Inflammatory macrophage (primary cell): ENCODE measurements at regions not wholly inside any gene's neighbourhood (a gene's known extent, or its start where the extent isn't known, plus 50 kb on each side); places are given as distances from the start of the nearest gene placed in this dataset.
A peak's percentile ranks its signal among the peaks of the same experiment; 100 is the strongest.

Source experiments
- DNase-seq, 2 donors: peaks; one replicate each; pipeline ENCODE4 v3.0.0-alpha.2; 2020 to 2022

DNA sequence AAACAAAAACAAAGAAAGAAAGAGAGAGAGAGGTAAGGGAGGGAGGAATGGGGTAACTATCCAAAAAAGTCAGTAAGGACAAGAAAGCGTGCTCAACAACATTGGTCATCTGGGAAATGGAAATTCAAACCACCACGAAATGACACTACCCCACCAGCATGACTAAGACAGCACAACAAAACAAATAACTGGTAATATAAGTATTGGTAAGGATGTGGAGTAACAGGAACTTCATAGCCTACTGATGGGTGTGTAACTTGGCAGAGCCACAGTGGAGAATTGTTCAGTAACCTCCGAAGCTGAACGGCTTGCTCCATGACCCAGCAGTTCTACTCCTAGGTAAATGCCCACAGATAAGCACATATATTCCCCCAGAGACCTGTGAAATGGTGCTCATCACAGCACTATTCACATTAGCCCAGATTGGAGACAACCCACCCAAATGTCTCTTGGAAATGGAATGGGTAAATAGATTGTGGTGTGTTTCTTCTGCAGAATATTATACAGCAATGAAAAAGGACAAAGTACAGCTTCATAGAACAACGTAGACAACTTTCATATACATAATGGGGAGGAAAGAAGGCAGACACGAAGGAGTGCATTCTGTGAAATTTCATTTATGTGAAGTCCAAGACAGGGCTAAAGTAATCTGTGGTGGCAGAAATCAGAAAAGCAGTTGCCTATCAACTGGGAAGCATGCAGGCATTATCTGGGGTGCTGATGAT, 95.5 kb upstream of the ATP6AP2 start:
- DNase-seq, result no peak

DNA sequence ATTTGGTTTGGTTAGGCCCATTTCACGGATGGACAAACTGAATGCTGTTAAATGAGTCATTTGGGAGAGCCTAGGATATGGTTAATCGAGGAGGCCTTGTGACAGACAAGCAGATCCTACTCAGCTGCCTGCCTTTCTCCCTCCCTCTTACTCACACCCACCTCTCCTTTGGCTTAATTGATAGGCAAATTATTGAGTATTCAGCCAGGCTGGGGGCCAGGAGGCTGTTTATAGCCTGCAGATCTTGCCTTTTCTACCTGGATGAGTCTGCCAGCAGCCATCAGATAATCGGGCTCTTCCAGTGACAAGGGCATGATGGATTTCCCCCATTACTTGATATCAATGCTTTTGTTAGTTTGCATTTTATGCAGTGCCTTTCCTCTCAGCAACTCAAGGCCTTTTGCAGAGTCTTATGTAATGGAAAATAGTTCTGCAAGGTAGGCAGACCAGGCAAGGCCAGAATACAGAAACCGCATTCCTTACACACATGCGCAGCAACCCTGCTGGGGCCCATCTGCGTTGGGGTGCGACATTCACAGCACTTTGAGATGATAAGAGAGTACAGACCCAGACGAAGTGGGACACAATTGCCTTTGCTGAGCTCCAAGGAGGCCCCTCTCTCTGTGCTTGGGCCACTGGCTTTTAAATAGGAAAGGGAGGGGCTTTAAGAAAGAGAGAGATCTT, 96.2 kb upstream of the ATP6AP2 start:
- DNase-seq, result no peak

GRCh38 chrX:40483502-40483901, 97.3 kb upstream of the ATP6AP2 start:
- no peak for DNase-seq

DNA sequence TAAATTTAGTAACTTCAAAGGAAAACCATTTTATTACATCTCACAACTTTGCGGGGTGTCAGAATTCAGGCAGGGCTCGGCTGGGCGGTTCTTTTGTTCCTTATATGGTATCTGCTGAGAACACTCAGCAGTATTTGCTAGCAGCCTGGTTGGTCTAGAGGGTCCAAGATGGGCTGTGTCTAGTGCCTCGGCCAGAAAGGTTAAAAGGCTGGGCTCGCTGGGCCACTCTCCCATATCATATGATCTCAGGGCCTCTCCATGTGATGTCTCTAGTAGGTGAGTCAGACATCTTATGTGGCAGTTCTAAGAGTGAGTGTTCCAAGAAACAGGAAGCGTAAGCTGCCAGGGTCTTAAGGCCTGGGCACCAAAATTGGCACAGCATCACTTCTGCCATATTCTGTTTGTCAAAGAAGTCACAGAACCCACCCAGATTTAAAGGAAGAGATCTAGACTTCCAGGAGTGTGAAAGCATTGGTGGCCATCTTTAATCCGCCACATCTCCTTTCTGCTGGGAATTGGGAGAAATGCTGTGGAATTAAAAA, 100.9 kb upstream of the ATP6AP2 start:
- DNase-seq, result peak; percentile 5 to 30

- DNase-seq, result no peak
Observed at GRCh38 chrX:40478474-40479065, 102.2 kb upstream of the ATP6AP2 start.

- DNase-seq, result no peak
Observed at GRCh38 chrX:40476958-40477357, 103.8 kb upstream of the ATP6AP2 start.

DNA sequence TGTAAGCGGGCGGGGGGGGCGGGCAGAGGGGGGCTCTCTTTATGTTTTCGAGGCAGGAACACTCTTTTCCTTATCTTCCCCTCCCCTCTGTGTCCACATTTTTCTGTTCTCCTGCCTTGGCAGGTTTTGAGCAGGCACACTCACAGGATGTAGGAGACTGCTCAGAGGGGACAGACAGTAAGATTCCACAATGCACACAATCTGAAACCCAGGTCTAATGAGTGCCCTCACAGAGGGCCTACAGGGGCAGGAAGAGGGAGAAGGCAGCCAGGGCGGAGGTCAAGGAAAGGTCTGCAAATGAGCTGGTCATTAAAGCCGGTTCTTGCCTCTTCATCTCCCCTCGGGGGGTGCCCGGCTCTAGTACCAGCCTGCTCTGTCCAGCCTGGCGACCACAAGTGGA, 106.1 kb upstream of the ATP6AP2 start:
- no peak for DNase-seq

DNA sequence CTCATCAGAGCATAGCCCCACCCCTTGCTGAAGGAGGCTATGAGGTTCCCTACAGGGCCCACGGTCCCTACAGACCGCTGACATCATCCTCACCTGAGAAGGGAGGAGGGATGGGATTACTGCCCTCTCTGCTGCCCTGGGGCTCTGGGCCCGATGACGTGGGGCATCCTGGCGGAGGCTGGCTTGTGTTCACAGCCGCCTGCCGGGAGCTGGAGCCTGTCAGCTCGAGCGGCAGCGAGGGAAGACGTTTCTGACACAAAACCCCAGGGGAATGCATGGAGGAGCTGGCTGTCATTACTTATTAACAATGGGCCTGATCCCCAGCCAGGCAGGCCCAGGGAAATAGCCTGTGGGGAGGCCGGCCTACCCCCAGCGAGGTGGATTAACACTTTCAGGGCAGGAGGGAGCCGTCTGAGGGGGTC, 106.6 kb upstream of the ATP6AP2 start:
- DNase-seq, result no peak

DNA sequence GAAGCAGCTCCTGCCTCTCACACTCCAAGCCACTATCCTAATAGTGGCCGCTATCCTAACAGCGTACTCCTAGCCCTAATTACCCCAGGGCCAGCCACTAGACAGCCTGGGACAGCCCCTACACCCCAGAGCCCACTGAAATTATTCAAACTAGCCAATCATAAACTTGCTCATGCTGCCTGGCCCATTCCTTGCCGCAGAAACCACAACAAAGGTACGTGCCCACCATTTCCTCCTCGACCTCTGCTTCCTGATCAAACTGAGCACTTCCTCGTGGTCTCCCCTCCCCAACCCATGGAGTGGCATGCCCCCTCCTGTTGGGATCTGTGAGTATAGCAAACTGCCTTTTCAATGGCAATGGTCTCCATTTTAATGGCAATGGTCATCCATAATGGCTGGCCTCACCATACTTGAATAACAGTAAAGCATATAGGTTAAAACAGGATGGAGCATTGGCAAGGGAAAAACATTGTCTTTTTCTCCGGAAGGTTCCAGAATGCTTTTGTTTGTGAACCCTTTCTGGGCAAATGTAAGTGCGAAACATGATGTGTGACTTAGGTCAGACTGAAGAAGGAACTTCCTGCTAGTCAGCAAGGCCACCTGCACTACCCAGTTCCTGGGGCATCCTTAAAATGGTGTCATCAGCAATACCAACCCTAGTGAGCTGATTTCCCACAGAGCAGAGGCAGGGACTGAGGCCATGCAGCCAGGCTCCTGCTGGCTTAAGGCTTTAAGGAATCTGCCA, 107.1 kb upstream of the ATP6AP2 start:
- DNase-seq, result no peak

DNA sequence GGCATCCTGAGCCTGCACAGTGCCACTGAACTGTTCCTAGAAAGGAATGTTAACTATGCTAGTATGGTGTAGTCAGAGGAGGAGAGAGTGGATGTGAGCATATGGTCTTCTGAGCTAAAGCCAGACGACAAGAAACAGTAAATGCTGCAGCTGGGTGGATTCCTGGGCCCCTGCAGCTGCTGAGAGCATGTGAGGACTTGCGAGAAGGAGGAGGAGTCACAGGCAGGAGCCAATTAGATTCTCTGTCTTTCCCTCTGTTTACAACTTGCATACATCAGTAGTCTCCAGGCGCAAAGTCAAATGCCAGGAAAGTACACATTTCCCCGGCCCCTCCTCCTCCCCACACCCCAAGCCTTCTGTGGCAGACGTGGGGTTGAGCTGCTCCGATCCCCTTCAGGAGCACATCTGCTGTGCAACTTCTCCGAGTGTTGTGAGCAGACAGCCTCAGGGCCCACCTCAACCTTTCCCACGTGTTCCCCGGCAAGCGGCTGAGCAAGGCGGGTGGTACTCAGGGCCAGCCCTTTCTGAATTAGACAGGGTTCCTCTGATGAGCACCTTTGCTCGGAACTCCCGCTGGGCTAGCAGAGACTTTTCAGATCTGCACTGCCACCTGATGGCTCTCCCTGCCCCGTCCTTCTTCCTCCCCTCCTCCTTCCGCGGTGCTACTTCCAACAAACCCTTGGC, 108.7 kb upstream of the ATP6AP2 start:
- DNase-seq, result no peak

DNA sequence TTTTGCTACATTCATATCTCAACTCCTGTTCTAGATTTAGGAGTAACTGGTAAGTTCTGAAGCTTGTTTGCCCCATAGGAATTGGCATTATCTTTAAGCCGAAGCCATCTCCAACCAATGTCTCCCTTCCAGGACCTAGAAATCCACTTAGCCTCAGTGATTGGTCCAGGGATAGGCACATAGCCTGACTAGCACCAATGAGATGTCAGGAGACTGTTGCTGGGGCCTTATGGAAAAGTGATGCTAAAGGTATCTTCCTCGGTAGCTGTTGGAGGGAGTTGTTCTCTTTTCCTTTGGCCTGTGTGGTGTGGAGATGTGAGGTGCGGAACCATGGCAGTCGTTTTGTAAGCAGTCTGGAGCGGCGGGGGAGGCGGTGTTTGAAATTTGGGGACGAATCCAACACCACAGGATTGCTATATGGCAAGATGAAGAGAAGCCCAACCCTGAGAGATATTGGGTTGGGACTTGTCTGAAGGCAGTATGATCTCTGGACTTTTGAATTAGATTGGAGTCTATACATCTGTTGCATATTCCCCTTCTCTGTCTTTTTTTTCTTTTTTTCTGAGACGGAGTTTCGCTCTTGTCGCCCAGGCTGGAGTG, 109.8 kb upstream of the ATP6AP2 start:
- DNase-seq, result no peak

GRCh38 chrX:40469316-40469715, 111.5 kb upstream of the ATP6AP2 start:
- DNase-seq, result no peak

DNA sequence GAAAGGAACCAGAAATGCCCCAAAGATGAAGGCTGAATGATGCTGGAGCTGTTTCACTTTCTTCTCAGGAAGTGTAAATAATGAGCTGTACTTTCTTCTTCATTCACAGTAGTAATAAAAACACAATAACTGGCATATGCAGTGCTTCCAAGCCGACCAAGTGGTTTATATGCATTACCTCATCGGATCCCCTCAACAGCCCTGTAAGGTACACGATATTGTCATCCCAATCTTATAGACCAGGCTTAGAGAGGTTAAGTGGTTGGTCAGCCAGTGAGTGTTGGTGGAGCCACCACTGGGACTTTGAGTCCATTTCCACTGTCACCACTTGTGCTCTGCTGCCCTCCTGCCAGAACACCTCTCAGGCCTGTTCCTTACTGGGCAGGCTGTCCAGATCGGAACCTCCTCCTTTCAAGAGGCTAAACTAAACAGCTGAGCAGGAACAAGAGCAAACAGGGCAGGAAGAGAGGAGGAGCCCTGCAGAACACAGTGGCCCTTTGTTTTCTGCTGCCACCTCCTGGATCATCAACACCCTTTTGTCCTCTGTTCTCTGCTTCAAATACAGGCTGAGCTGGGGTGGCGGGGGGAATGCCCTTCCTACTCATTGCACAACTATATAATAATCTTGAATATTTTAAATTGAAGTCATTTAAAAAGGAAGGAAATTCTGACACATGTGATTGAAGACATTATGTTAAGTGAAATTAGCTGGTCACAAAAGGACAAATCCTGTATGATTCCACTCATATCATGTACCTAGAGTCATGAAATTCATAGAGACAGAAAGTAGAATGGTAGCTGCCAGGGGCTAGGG, 112.5 kb upstream of the ATP6AP2 start:
- DNase-seq, result peak; percentile 58 to 72

GRCh38 chrX:40467454-40467853, 113.3 kb upstream of the ATP6AP2 start:
- DNase-seq, result peak; percentile 12 to 37

- no peak for DNase-seq
Observed at GRCh38 chrX:40465735-40466551, 114.8 kb upstream of the ATP6AP2 start.

GRCh38 chrX:40462795-40463194, 118.0 kb upstream of the ATP6AP2 start:
- DNase-seq, result no peak

- no peak for DNase-seq
Observed at GRCh38 chrX:40460926-40461325, 119.8 kb upstream of the ATP6AP2 start.

DNA sequence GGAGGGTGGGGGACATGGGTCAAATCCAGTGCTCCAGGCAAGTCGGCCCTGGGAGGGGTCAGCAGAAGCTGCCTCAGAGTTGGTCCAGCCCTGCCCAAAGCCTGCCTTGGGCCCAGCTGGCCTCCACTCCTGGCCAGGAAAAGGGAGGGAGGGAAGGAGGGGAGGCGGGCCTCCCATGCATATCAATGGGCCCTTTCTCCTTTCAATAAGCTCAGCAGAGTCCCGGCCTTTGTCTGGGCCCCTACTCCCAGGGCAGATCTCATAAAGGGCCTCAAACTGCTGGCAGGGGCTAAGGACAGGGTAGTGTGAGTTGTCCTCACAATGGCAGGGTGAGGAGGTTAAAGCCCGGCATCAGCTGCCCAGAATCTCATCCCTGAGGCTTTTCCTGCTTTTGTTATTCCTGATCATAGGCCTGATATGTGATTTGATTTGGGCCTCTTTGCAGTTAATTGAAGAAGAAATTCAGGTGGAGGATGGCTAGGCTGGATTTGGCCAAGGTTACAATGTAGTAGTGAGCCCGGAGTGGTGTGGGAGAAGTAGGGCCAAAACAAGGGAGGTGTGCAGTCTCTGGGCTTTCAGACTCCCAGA, 121.1 kb upstream of the ATP6AP2 start:
- no peak for DNase-seq

GRCh38 chrX:40457406-40457805, 123.4 kb upstream of the ATP6AP2 start:
- DNase-seq, result peak; percentile 32 to 48

DNA sequence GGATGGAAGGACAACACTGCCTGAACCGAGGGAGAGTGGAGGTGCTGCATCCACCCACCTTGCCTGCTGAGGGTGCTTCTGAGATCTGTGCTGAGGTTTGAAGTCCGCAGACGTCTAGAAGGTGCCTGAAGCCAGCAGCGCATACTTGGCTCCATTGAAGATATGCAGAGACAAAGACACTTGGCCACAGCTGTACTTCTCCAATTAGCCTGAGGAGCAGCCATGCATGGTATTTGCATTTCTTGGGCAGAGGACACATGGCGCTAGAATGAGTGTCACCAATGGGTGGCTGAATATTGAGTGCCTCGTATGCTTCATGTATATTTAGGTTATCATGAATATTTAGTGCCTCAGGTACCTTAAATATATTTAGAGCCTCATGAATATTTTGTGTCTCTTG, 128.7 kb upstream of the ATP6AP2 start:
- DNase-seq, result no peak
